Astrocyte of the hippocampus (primary cell): ENCODE measurements at regions not wholly inside any gene's neighbourhood (a gene's known extent, or its start where the extent isn't known, plus 50 kb on each side); places are given as distances from the start of the nearest gene placed in this dataset.
"Not testable (repeated sequence)": the region's sequence is repeated elsewhere in the genome, so short reads cannot be mapped to it uniquely, and the experiment has no call there.

Experiments
- DNase-seq: peaks from one replicate; pipeline ENCODE4 v3.0.0; 2011; ENCODE audit warnings: low read depth, low spot score

- DNase-seq: no peak
Observed at GRCh38 chr3:110666495-110666894, 405.1 kb upstream of the NECTIN3 start.

- DNase-seq: peak; percentile 42
Observed at GRCh38 chr3:110667216-110667615, 404.4 kb upstream of the NECTIN3 start.

GRCh38 chr3:110670407-110670806 lies 401.2 kb upstream of the NECTIN3 start:
- DNase-seq: no peak

GRCh38 chr3:110677506-110677905 lies 394.1 kb upstream of the NECTIN3 start:
- peak; percentile 27 for DNase-seq

GRCh38 chr3:110679285-110679684 lies 392.3 kb upstream of the NECTIN3 start:
- peak; percentile 9 for DNase-seq

- DNase-seq: peak; percentile 7
Observed at GRCh38 chr3:110680450-110680849, 391.2 kb upstream of the NECTIN3 start.

- no peak for DNase-seq
Observed at GRCh38 chr3:110684466-110684865, 387.1 kb upstream of the NECTIN3 start.

GRCh38 chr3:110685630-110686029 lies 386.0 kb upstream of the NECTIN3 start:
- no peak for DNase-seq

GRCh38 chr3:110686701-110687100 lies 384.9 kb upstream of the NECTIN3 start:
- DNase-seq: no peak

GRCh38 chr3:110687138-110687537 lies 384.5 kb upstream of the NECTIN3 start:
- no peak for DNase-seq

GRCh38 chr3:110697961-110698360 lies 373.7 kb upstream of the NECTIN3 start:
- DNase-seq: no peak

- DNase-seq: not testable (repeated sequence)
Observed at GRCh38 chr3:110704332-110704731, 367.3 kb upstream of the NECTIN3 start.

- peak; percentile 58 for DNase-seq
Observed at GRCh38 chr3:110708156-110708555, 363.5 kb upstream of the NECTIN3 start.

GRCh38 chr3:110710156-110710555 lies 361.5 kb upstream of the NECTIN3 start:
- no peak for DNase-seq

- DNase-seq: no peak
Observed at GRCh38 chr3:110710603-110711002, 361.0 kb upstream of the NECTIN3 start.

GRCh38 chr3:110711130-110711832 lies 360.3 kb upstream of the NECTIN3 start:
- DNase-seq: peak; percentile 12

GRCh38 chr3:110711851-110712516 lies 359.6 kb upstream of the NECTIN3 start:
- peak; percentile 87 for DNase-seq

GRCh38 chr3:110727056-110727455 lies 344.6 kb upstream of the NECTIN3 start:
- no peak for DNase-seq

- DNase-seq: no peak
Observed at GRCh38 chr3:110731148-110731547, 340.5 kb upstream of the NECTIN3 start.

- no peak for DNase-seq
Observed at GRCh38 chr3:110732420-110732819, 339.2 kb upstream of the NECTIN3 start.

GRCh38 chr3:110733045-110733444 lies 338.6 kb upstream of the NECTIN3 start:
- no peak for DNase-seq

GRCh38 chr3:110734524-110734923 lies 337.1 kb upstream of the NECTIN3 start:
- no peak for DNase-seq

- DNase-seq: no peak
Observed at GRCh38 chr3:110736332-110736731, 335.3 kb upstream of the NECTIN3 start.
